Suprapubic skin (tissue), 4 donors: ENCODE measurements at regions not wholly inside any gene's neighbourhood (a gene's known extent, or its start where the extent isn't known, plus 50 kb on each side); places are given as distances from the start of the nearest gene placed in this dataset.

ENCODE experiments used
- DNase-seq, 2 donors: peaks; one replicate each; pipeline ENCODE4 v3.0.0-alpha.2; 2019; ENCODE audit warnings: low spot score in 2 of 2
- H3K27ac ChIP-seq: fragments of 200-600 bp; sonication (generic); one replicate; pipeline ENCODE4 v1.5.1; 2019
- H3K27me3 ChIP-seq: fragments of 200-600 bp; sonication (generic); one replicate; pipeline ENCODE4 v1.5.1; 2019
- H3K36me3 ChIP-seq: fragments of 200-600 bp; sonication (generic); one replicate; pipeline ENCODE4 v1.5.1; 2019
- H3K4me1 ChIP-seq: fragments of 200-600 bp; sonication (generic); one replicate; pipeline ENCODE4 v1.5.1; 2019
- H3K4me3 ChIP-seq: fragments of 200-600 bp; sonication (generic); one replicate; pipeline ENCODE4 v1.5.1; 2019; ENCODE audit warnings: mild to moderate bottlenecking
- H3K9me3 ChIP-seq: fragments of 200-600 bp; sonication (generic); one replicate; pipeline ENCODE4 v1.5.1; 2019
- CTCF ChIP-seq, 2 donors: fragments of 200-600 bp in 1 of 2; fragments of 450-650 bp in 1 of 2; sonication (generic) in 1 of 2; IDR thresholded peaks; one replicate each; pipeline ENCODE4 v1.5.1; 2016 to 2019; ENCODE audit warnings: antibody characterized with exemption in 2 of 2, mild to moderate bottlenecking in 1 of 2, moderate library complexity in 1 of 2
- EP300 ChIP-seq: sonication (generic); formaldehyde crosslinking; IDR thresholded peaks from one replicate; pipeline ENCODE4 v1.6.1; 2017; ENCODE audit warnings: antibody characterized with exemption
- POLR2A ChIP-seq, 2 donors: fragments of 450-650 bp; IDR thresholded peaks; one replicate each; pipeline ENCODE4 v1.6.1; 2017; ENCODE audit warnings: antibody characterized with exemption in 2 of 2, mild to moderate bottlenecking in 2 of 2, moderate library complexity in 2 of 2
- POLR2AphosphoS5 ChIP-seq, 3 donors: sonication (generic); formaldehyde crosslinking; IDR thresholded peaks; one replicate each; pipeline ENCODE4 v1.6.1; 2017; ENCODE audit warnings: antibody characterized with exemption in 3 of 3
- WGBS: methylation state at CpG from one replicate; pipeline ENCODE4 v1.1.5; 2018; 5-methylcytosine and 5-hydroxymethylcytosine counted together

GRCh38 chr7:70926666-70927065 is 205.3 kb upstream of the GALNT17 start:
- no peaks in the 10 kb centered on the region for H3K27me3 ChIP-seq
- 28% methylated on average over 4 of the region's 4 CpGs for WGBS
- H3K27ac ChIP-seq, result no peak overlapping the region
- no peaks in the 10 kb centered on the region for H3K9me3 ChIP-seq
- DNase-seq, result no peak
- no peak overlapping the region for H3K4me3 ChIP-seq
- no peaks in the 10 kb centered on the region for H3K36me3 ChIP-seq
- no peak for TF ChIP-seq POLR2A (IDR thresholded peaks at IDR 0.05)
- TF ChIP-seq POLR2AphosphoS5 (IDR thresholded peaks at IDR 0.05), result no peak
- no peak for TF ChIP-seq CTCF (IDR thresholded peaks at IDR 0.05)
- no peak for TF ChIP-seq EP300
- H3K4me1 ChIP-seq, result no peaks in the 10 kb centered on the region

- no peak for DNase-seq
- H3K27me3 ChIP-seq, result peaks cover 2% of the 10 kb centered on the region
- no peaks in the 10 kb centered on the region for H3K36me3 ChIP-seq
- WGBS, result 77% methylated on average over 5 of the region's 8 CpGs
- no peaks in the 10 kb centered on the region for H3K4me1 ChIP-seq
- TF ChIP-seq POLR2A (IDR thresholded peaks at IDR 0.05), result no peak
- TF ChIP-seq EP300, result no peak
- no peak for TF ChIP-seq POLR2AphosphoS5 (IDR thresholded peaks at IDR 0.05)
- no peak for TF ChIP-seq CTCF (IDR thresholded peaks at IDR 0.05)
- H3K9me3 ChIP-seq, result no peaks in the 10 kb centered on the region
- H3K27ac ChIP-seq, result no peak overlapping the region
- H3K4me3 ChIP-seq, result no peak overlapping the region
Observed at GRCh38 chr7:70935311-70935710, 196.6 kb upstream of the GALNT17 start.

- no peaks in the 10 kb centered on the region for H3K9me3 ChIP-seq
- no peaks in the 10 kb centered on the region for H3K4me1 ChIP-seq
- no peak overlapping the region for H3K4me3 ChIP-seq
- H3K27me3 ChIP-seq, result peaks cover 2% of the 10 kb centered on the region
- WGBS, result 77% methylated on average over 11 of the region's 11 CpGs
- DNase-seq, result no peak
- H3K27ac ChIP-seq, result no peak overlapping the region
- TF ChIP-seq POLR2A (IDR thresholded peaks at IDR 0.05) (no peak), CTCF (IDR thresholded peaks at IDR 0.05) (no peak), POLR2AphosphoS5 (IDR thresholded peaks at IDR 0.05) (no peak), EP300 (no peak)
- no peaks in the 10 kb centered on the region for H3K36me3 ChIP-seq
Observed at GRCh38 chr7:70935854-70936253, 196.1 kb upstream of the GALNT17 start.

- 93% methylated on average over 2 of the region's 2 CpGs for WGBS
- no peaks in the 10 kb centered on the region for H3K36me3 ChIP-seq
Observed at GRCh38 chr7:70937424-70937823, 194.5 kb upstream of the GALNT17 start.

GRCh38 chr7:70940597-70940996 is 191.3 kb upstream of the GALNT17 start:
- Histone ChIP-seq H3K36me3 (no peaks in the 10 kb centered on the region), H3K4me3 (no peak overlapping the region), H3K4me1 (no peaks in the 10 kb centered on the region), H3K27ac (no peak overlapping the region), H3K9me3 (no peaks in the 10 kb centered on the region), H3K27me3 (no peaks in the 10 kb centered on the region)
- DNase-seq, result peak in 1 of 2 donors; percentile 29
- no peak for TF ChIP-seq POLR2AphosphoS5 (IDR thresholded peaks at IDR 0.05)
- no peak for TF ChIP-seq EP300
- TF ChIP-seq CTCF (IDR thresholded peaks at IDR 0.05), result no peak
- TF ChIP-seq POLR2A (IDR thresholded peaks at IDR 0.05), result no peak
- WGBS, result 100% methylated on average over 2 of the region's 2 CpGs

More at GRCh38 chr7:70937424-70937823, 194.5 kb upstream of the GALNT17 start:
- H3K4me3 ChIP-seq, result no peak overlapping the region
- no peak for TF ChIP-seq POLR2AphosphoS5 (IDR thresholded peaks at IDR 0.05)
- no peak for TF ChIP-seq CTCF (IDR thresholded peaks at IDR 0.05)
- no peak for TF ChIP-seq EP300
- no peak for TF ChIP-seq POLR2A (IDR thresholded peaks at IDR 0.05)
- no peak for DNase-seq
- H3K27me3 ChIP-seq, result peaks cover 2% of the 10 kb centered on the region
- H3K4me1 ChIP-seq, result no peaks in the 10 kb centered on the region
- no peaks in the 10 kb centered on the region for H3K9me3 ChIP-seq
- H3K27ac ChIP-seq, result no peak overlapping the region
